ENCODE measurements at regions not wholly inside any gene's neighbourhood (a gene's known extent, or its start where the extent isn't known, plus 50 kb on each side); places are given as distances from the start of the nearest gene placed in this dataset.

DNA sequence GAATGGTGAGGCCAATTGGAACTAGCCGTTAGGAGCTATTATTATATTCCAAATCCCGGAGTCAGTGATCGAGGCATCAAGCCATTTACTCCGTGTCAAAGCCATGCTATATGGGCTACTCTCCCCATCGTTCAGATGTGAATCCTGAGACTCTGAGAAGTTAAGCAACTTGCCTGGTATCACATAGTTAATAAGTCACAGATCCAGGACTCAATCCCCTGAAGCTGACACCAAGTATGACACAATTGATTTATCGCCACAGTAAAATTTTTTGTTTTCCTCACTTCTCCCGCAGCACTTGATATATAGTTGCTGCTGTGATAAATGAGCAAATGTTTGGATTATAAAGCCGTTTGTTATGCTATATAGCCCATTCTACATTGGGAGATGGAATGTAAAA lies 50.8 kb upstream of the TSHZ2 start:
- no peak for DNase-seq

DNA sequence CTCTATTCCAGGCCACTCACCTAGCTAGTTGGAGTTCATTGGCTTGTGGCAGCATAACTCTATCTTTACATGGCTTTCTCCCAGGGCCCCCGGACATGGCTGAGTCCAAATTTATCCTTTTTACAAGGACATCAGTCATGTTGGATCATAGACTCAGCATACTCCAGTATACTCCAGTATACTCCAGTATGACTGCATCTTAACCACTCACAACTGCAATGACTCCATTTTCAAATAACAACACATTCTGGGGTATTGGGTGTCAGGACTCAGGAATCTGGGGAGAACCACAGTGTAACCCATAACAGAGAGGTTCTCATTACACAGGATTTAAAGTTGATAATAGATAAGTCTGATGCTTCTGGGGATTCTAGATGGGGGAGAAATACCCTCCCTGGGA lies 53.8 kb upstream of the TSHZ2 start:
- no peak for DNase-seq

DNA sequence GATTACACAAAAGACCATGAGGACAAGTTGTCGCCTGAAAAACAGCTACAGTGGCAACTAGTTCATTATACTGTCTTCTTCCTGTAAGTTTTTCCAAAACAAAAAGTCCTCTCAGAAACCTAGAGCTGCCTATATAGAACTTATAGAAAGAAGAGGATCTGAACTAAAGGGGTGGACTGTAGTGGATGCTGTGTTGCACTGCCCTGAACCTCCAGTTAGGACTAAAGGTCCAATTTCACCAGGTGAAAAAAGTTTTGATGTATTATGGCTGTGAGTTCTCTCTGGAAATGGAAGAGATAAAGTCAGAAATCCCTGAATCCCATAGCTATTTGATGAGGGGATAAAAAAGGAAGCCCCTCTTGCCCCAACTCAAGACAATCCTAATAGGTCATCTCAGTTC lies 56.6 kb upstream of the TSHZ2 start:
- no peak for DNase-seq

DNA sequence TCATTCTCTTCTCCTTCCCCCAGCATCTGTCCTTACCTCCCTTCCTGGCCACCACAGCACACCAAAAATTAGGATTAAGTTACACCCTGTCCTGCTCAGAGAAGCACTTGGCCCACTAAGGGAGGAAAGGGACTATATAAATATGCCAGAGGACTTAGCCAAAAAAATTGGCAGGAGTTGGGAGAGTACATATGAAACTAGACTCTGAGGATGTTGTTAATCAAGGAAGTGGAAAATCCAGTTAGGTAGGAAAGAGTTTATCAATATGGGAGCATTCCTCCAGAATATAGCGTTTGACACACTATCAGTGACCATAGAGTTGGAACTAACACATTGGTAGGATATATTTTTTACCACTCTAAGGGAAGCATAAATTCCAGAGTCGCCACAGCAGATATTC lies 57.3 kb upstream of the TSHZ2 start:
- no peak for DNase-seq

DNA sequence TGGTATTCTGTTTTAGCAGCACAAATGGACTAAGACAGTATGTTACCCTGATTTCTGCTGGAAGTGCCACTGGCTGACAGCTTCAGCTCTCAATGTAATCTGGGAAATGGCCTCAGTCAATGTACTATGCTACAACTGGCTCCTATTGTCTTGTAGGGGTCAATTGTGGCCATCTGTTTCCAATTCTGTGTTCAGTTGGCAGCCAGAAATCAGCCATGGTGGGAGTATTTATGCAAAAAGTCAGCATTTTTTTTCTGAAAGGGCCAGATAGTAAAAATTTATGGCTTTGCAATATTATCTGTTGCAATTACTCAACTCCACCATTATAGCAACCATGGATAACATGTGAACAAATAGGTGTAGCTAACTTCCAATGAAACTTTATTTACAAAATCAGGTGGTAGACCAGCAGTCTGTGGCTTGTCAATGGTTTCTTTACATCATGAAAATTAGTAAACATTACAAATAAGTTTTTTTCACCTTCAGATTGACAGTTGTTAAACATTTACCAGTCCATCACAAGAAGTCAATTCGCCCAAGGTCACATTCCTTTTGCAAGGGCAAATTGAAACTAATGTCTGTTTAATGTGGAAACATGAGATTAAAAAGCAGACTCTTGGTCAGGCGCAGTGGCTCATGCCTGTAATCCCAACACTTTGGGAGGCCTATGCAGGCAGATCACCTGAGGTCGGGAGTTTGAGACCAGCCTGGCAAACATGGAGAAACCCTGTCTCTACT lies 58.3 kb upstream of the TSHZ2 start:
- DNase-seq: no peak

DNA sequence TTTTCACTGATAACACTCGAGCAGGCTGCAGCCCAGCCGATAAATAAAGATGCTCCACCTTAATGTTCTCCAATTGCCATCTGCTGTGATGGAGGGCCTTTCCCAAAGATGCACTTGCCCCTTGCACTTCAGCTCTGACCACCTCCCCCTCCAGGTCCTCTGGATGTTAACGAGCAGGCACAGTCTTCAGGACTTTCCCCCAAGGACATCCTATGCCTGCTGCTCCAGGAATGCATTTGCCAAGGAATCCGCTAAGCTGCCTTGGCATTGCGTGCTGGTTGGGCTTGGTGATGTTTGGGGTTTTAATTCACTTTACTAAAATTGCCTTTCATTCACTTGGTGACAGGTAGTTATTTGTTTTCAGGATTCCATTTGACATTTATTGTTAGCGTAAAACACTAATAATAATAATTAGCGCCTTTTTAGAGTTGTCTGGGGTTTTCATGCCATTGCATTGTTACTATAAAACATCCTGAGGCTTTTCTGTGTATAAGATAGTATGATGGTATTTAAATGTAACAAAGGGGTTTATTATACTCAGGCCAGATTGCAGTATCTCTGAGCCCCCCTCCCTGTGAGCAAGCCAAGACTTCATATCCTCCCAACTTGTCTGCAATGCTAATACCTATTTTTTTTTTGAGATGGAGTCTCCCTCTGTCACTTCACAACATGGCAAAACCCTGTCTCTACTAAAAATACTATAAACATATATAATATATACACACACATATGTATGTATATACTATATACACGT lies 66.7 kb upstream of the TSHZ2 start:
- no peak for DNase-seq

DNA sequence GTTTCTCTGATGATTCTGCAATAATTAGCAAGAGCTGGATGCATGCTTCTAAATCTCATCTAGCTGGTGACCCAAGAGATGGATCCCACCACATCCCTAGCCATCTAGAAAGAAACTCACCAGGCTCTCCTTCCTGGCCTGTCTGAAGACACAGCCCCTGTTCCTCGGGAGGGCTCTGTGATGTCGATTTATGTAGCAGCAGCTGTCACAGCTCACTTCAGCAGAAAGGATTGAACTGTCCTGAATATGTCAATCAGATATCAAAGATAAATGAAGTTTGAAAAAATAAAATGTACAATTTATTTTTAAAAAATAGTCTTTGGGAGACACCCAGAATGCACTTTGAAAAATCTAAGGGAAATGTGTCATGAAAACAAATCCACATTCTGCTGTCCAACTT lies 67.3 kb upstream of the TSHZ2 start:
- DNase-seq: no peak

DNA sequence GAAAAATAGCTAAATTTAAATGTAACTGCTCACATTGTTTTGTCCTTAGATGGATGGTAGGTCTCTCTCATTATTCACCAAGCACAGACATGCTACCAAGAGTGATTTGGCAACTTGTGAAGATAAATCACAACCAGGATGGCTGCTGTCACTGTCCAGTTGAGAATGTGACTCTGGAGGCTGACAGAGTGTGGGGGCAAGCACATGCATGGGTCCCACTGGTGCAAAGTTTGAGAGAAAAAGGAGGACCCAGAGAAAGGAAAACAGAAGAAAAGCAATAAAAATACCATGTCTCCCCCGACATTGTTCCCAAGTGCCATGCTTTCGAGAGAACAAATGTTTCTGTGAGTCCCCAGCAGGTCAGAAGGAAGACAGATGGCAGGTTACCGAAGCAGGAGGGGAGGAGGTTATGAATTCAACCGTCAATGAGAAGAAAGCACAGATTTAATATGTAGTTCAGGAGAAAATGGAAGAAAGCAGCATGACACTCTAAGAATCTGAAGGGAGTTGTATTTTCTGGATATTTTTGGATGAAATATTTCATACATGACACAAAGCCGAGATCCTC lies 73.0 kb upstream of the TSHZ2 start:
- no peak for DNase-seq

DNA sequence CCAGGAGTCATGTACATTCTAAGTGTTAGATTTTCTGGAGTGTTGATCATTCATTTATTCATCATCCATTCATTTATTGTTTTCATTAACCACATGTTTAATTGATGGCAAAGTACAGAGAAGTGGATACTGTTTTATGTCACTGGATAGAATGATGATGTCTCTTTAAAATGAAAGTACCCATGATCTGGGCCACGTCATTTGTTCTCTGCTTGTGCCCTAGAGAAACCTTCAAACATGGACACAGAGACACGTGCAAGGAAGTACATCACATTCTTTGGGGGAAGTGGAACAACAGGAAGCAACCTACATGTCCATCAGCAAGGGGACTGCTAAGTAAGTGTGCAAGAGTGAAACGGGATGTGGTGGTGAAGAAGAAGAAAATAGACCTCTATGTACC lies 75.8 kb upstream of the TSHZ2 start:
- DNase-seq: no peak

DNA sequence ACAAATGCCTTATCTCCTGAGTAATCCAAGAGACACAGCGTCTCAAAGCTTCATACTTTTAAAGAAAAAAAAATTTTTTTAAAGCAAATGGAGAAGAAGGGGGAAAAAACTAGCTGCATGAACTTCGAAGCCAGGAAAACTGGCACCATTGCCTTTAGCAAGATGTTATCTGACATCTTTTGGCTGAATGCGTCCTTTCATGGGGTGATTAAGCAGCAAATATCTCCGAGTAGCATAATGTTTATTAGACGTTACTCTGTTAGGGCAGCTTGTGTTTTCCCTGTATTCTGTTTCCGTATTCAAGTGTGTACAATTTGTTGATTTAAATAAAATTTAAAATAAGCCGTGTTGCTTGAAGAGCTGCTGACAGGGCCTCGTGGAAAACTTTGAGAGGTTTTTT lies 76.5 kb upstream of the TSHZ2 start:
- no peak for DNase-seq

DNA sequence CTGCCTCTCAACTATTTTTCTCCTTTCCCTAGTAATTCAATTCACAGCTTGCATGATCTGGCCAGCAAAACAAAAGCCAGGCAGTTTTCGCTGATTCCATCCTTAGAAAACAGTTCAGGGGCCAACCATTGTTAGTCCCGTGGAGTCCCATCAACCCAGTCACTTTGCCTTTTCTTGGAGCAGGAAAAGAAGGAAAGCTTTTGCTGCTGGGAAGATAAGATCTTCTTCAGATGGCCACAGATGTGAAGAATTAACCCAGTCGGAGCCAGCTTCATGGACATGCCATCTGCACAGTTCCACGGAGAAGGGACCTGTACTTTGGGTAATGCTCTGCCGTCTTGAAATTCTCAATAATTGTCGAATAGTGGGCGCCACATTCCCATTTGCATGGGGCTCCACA lies 76.9 kb upstream of the TSHZ2 start:
- DNase-seq: no peak

DNA sequence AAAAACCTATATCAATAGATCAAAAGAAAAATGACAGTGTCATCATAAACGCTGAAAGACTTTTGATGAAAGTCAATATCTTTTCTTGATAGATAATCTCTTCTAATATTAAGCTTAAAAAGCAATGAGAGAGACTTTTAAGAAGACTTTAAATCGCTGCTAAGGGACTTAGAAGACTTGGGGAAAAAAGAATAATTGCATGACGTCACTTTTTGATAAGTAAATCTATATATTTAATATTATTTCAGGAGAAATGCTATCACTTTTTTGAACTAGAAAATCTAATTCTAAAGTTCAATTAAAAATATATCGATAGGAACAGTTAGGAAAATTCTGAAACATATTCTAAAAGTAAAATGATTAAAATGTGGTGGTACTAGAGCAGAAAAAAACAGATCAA lies 78.7 kb upstream of the TSHZ2 start:
- no peak for DNase-seq

DNA sequence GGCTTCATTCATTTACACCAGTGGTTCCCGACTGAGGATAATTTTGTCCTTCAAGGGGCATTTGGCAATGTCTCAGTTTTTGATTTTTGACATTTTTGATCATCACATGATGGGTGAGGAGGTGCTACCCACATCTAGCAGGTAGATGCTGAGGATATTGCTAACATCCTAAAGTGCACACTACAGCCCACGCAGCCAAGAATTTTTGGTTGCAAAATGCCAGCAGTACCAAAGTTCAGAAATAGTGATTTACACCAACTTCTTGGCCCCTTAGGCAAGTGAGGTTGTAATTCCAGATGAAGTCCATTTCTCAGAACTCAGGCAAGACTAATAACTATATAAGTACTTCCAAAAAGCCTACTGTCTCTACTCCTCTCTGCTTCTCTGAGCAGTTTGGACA lies 80.1 kb upstream of the TSHZ2 start:
- no peak for DNase-seq

DNA sequence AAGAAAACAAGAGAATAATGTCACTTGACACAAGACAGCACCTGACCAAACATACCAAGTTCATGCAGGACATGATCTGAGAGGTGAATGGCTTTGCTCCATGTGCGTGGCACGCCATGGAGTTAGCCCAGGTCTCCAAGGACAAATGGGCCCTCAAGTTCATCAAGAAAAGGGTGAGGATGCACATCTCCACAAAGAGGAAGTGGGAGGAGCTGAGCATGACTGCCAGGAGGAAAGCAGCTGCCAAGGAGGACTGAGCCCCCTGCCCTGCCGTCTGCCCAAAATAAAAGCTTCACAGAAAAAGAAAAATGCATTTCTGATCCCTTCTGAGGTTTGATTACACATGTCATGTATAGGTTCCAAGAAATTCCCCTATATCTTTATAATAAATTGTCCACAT lies 82.0 kb upstream of the TSHZ2 start:
- no peak for DNase-seq

DNA sequence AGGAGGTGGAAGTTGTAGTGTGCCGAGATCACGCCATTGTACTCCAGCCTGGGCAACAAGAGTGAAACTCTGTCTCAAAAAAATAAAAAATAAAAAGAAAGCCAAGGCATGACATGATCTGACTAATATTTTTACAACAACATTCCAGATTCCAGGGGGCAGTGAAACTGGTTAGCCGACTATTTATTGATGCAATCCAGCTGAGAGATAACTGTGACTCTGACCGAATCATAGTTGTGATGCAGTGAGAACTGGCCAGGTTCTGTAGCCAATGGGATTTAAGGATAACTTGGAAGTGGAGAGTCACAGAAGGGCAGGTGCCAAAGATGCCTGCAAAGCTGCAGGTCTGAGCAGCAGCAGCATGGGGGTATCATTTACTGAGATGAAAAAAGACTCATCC lies 82.9 kb upstream of the TSHZ2 start:
- no peak for DNase-seq

DNA sequence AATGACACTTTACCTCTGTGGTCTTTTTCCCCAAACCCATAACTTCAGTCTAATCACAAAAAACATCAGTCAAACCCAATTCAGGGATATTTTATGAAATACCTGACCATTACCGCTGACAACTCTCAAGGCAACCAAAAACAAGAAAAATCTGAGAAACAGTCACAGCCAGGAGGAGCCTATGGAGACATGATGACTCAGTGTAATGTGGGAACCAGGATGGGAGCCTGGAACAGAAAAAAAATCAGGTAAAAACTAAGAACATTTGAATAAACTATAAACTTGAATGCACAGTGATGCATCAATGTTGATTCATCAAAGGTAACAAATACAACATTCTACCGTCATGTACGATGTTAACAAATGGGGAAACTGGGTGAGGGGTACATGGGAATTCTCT lies 84.1 kb upstream of the TSHZ2 start:
- no peak for DNase-seq

DNA sequence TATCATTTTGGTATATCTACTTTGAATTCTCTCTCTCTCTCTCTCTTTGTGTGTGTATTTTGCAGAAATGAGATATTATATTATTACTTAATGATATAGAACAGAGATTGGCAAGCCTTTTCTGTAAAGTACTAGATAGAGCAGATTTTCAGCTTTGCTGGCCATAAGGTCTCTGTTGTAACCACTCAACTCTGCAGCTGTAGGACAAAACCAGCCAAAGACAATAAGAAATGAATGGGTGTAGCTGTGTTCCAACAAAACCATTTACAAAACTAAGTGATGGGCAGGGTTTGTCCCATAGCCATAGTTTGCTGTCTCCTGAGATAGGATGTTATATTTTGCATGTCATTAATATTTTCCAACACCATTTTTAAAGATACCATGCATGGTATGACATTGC lies 91.2 kb upstream of the TSHZ2 start:
- no peak for DNase-seq

DNA sequence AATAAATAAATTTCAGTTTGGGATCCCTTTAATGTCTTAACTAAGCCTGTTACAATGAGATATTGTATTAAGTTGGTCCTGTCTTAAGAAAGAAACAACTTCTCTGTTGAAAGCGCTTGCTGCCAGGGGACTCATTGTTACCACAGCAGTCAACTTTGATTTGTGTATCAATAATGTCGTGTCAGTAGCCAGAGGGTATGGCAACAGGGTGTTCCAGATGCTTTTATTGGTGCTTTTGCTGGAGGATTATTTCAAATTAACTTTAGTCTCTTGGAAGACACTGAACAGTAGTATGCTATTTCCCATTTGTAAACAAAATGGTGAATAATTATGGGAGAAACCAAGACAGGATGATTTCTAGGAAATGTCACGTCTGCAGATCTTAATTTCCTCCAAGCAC lies 91.9 kb upstream of the TSHZ2 start:
- DNase-seq: no peak

DNA sequence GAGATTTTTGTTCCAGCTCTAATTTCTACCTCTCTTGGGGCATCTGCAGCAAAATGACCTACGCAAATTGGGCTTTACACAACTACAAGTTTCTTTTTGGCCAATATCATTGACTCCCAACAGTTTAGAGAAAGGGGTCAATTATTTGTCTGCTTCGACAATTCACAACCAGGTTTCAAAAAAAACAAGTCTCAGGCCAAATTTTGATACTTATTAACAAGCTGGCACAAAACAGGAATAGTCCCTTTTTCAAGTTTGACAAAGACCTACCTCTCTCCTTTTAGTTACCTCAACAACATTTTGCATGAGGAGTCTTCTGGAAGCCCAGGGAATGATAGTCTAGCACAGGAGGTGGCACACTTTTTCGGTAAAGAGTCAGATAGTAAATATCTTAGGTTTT lies 97.9 kb upstream of the TSHZ2 start:
- DNase-seq: no peak

DNA sequence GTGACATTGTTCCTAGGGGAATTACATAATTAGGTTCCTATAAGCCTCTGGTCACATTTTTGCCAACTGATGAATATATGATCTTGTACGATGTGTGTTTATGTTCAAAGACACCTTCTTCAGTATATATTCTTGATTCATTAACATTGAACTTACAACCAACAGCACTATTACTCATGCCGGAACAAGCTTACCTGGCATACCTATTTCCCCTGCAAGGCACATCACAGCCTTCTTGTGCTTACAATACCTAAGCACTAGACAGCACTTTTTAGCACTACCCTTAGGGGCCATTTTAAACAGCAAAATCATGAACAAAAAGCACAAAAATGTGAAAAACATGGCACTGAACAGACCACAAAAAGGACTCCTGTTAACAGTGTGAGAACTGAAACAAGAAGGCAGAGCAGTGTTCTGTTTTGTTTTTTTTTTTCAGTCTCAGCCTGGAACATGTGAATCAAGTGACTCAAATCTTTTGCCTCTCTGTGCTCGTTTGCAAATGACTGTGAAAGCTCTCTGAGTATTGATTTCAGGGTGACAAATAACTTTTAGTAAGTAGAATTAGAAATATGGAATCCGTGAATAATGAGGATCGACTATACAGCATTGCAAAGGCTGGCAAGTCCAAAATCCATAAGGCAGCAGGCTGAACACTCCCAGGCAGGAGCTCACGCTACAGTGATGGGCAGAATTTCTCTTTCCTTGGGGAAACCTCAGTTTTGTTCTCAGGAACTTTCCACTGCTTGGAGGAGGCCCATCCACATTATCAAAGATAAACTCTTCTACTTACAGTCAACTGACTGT lies 102.3 kb upstream of the TSHZ2 start:
- DNase-seq: no peak

DNA sequence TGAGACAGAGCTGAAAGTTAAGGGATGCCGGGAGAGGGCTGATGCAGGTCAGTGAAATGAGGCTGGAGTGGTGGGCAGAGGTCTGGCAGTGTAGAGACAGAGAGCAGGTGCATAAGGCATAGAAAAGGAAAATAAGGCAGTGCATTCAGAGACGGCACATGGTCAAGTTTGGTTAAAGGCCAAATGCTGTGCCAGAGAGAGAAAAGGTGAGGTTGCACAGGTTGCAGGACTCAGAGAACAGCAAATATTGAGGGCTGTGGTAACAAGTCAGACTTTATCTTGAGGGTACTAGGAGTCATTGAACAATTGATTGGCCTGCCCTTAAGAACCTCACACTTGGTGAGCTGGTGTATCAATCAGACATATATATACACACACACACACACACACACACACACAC lies 102.9 kb upstream of the TSHZ2 start:
- no peak for DNase-seq

DNA sequence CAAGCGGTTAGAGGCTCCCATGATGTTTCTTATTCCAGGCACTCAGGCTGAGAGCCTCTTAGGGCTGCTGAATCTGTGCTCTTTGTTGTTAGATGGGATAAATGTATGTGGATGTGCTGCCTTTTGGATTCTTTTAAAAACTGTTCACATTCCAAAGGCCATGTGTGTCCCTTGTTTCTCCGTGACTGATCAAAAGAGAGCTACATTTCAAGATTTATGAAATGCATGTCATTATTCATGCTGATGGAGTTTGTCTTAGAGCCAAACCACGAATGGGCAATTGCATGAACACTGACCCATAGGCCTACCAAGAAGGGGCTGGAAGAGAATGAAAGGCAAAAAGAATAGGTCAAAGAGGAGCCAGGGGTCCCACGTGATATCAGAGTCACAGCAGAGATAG lies 104.9 kb upstream of the TSHZ2 start:
- DNase-seq: no peak
